SU-DHL-6 (cell line): ENCODE measurements at regions not wholly inside any gene's neighbourhood (a gene's known extent, or its start where the extent isn't known, plus 50 kb on each side); places are given as distances from the start of the nearest gene placed in this dataset.

Experiments
- EZH2phosphoT487 ChIP-seq: fragments of 200-600 bp; sonication (generic), shearing (Covaris generic); conservative IDR thresholded peaks from 2 replicates; pipeline ENCODE4 v1.6.1; 2018; ENCODE audit warnings: mild to moderate bottlenecking, antibody characterized with exemption, low read length, moderate library complexity, mixed read lengths
- TF ChIP-seq, protein P1 (sequence below): fragments of 200-600 bp; sonication (generic); IDR thresholded peaks from one replicate; pipeline ENCODE4 v1.5.1; 2017; ENCODE audit warnings: antibody characterized with exemption, mild to moderate bottlenecking, low read length, moderate library complexity; ENCODE audit not compliant: insufficient read depth, poor library complexity, severe bottlenecking

DNA sequence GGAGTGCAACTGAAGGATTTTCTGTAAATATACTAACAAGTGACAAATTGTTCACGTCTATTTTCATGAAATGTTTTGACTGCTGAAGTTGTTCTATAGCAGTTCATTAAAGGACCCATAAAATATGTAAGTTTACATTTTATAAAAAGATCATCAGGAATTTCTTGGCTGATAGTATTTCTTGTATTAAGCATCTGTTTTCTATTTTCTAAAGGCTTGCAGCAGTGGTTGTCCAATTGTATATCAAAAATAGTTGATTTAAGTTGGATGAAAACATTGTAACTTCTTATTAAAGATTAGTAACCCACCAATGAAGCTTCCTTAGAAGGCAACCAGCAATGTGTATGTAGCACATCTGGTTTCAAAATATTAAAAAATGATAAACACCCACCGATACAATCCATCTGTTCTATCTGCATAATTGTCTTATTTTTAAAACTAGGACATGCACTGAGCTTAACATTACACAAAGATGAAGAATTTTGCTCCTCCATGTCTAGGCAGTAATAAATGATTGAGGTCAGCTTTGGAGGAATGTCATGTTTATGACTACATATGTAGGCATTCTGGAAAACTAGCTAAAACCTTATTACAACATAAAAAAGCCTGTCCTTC is 301.3 kb upstream of the TCF21 start:
- TF ChIP-seq, protein P1, sequence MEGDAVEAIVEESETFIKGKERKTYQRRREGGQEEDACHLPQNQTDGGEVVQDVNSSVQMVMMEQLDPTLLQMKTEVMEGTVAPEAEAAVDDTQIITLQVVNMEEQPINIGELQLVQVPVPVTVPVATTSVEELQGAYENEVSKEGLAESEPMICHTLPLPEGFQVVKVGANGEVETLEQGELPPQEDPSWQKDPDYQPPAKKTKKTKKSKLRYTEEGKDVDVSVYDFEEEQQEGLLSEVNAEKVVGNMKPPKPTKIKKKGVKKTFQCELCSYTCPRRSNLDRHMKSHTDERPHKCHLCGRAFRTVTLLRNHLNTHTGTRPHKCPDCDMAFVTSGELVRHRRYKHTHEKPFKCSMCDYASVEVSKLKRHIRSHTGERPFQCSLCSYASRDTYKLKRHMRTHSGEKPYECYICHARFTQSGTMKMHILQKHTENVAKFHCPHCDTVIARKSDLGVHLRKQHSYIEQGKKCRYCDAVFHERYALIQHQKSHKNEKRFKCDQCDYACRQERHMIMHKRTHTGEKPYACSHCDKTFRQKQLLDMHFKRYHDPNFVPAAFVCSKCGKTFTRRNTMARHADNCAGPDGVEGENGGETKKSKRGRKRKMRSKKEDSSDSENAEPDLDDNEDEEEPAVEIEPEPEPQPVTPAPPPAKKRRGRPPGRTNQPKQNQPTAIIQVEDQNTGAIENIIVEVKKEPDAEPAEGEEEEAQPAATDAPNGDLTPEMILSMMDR: no peak
- no peak for TF ChIP-seq EZH2phosphoT487
